PFSK-1 (cell line): ENCODE measurements at regions not wholly inside any gene's neighbourhood (a gene's known extent, or its start where the extent isn't known, plus 50 kb on each side); places are given as distances from the start of the nearest gene placed in this dataset.

Experiments
- FOXP2 ChIP-seq: optimal IDR thresholded peaks from 2 replicates; pipeline ENCODE3; 2011; ENCODE audit warnings: borderline replicate concordance, control low read depth, inconsistent platforms; ENCODE audit not compliant: insufficient read depth; ENCODE audit errors: extremely low read length, extremely low read depth
- POLR2AphosphoS5 ChIP-seq: IDR thresholded peaks from 2 replicates; pipeline ENCODE4 v1.6.1; 2012; ENCODE audit warnings: low read depth, mild to moderate bottlenecking, control low read depth, low read length, moderate library complexity
- SIN3A ChIP-seq: IDR thresholded peaks from 2 replicates; pipeline ENCODE4 v1.6.1; 2012; ENCODE audit warnings: mild to moderate bottlenecking, low read length, moderate library complexity, borderline replicate concordance; ENCODE audit not compliant: insufficient read depth
- TAF1 ChIP-seq: IDR thresholded peaks from 2 replicates; pipeline ENCODE4 v1.6.1; 2012; ENCODE audit warnings: low read length, control low read depth, borderline replicate concordance; ENCODE audit not compliant: insufficient read depth
- TF ChIP-seq, protein P1 (sequence below), 2 experiments: IDR thresholded peaks; 2 replicates each; pipeline versions ENCODE4 v1.6.1 to v1.8.0; 2011 to 2012; ENCODE audit warnings: low read depth in 2 of 2, low read length in 2 of 2, control low read depth in 1 of 2, inconsistent platforms in 1 of 2, mild to moderate bottlenecking in 1 of 2, moderate library complexity in 1 of 2; ENCODE audit not compliant: insufficient read depth in 1 of 2

DNA sequence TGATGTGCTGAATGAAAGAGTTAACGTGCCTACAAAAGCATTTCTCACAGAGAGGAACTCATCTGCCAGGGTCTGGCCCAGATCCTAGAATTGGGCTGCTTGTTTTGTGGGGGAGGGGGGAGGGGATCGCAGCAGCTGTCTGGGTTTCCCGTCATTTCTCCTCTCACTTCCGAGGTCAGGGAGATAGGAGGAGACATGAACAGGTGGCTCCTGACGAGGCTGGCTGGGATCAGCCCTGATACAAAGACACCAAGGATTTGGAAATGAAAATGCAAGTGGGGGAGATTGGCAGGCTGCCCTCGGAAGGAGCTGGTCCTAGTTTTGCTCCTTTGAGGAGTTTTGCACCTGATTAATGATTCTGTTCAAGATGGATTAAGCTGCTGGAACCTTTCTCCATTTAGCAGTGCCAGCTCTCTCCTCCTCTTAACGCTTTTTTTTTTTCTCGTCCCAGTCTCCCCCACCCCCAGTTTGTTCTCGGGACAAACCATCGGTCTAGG is 86.8 kb upstream of the KMT2C start:
- peak; percentile 34; the same call in 1 of the 2 replicates for TF ChIP-seq POLR2AphosphoS5
- TF ChIP-seq, protein P1, sequence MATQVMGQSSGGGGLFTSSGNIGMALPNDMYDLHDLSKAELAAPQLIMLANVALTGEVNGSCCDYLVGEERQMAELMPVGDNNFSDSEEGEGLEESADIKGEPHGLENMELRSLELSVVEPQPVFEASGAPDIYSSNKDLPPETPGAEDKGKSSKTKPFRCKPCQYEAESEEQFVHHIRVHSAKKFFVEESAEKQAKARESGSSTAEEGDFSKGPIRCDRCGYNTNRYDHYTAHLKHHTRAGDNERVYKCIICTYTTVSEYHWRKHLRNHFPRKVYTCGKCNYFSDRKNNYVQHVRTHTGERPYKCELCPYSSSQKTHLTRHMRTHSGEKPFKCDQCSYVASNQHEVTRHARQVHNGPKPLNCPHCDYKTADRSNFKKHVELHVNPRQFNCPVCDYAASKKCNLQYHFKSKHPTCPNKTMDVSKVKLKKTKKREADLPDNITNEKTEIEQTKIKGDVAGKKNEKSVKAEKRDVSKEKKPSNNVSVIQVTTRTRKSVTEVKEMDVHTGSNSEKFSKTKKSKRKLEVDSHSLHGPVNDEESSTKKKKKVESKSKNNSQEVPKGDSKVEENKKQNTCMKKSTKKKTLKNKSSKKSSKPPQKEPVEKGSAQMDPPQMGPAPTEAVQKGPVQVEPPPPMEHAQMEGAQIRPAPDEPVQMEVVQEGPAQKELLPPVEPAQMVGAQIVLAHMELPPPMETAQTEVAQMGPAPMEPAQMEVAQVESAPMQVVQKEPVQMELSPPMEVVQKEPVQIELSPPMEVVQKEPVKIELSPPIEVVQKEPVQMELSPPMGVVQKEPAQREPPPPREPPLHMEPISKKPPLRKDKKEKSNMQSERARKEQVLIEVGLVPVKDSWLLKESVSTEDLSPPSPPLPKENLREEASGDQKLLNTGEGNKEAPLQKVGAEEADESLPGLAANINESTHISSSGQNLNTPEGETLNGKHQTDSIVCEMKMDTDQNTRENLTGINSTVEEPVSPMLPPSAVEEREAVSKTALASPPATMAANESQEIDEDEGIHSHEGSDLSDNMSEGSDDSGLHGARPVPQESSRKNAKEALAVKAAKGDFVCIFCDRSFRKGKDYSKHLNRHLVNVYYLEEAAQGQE (IDR thresholded peaks at IDR 0.05; ENCODE audit: insufficient read depth in 1 of 2, low read depth in 2 of 2, low read length in 2 of 2) = no peak
- TF ChIP-seq FOXP2 = peak; percentile 81
- TF ChIP-seq TAF1 = no peak
- TF ChIP-seq SIN3A = 0 out of 2 replicates have a peak, but pooled peaks have one; percentile 23

DNA sequence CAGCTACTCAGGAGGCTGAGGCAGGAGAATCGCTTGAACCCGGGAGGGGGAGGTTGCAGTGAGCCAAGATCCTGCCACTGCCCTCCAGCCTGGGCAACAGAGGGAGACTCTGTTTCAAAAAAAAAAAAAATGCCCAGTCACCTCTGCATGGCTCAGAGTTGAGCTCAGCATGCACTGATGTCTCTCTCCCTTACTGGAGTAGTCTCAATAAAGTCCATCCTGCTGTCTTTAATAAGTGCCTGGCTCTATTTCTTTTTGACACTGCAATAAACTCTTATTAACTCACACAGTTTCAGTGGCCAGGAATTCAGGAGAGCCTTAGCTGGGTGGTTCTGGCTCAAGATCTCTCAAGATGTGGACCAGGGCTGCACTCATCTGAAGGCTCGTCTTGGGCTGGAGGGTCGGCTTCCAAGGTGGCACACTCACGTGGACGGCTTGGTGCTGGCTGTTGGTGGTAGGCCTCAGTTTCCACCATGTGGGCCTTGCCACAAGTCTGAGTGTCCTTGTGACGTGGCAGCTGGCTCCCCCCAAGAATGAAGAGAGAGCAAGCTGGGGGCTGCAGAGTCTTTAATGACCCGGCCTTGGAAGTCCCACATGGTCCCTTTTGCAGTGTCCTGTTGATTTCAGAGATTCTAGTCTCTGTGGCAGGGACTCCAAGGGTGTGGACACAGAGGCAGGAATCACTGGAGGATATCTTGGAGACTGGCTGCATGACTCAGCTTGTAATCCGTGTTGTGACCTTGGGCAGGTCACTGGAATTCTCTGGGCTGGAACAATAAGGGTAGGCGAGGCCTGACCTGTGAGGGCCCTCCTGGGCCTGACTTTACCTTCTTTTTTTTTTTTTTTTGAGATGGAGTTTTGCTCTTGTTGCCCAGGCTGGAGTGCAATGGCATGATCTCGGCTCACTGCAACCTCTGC is 85.9 kb upstream of the KMT2C start:
- TF ChIP-seq, protein P1 (IDR thresholded peaks at IDR 0.05; ENCODE audit: insufficient read depth in 1 of 2, low read depth in 2 of 2, low read length in 2 of 2) = no peak
- no peak for TF ChIP-seq SIN3A
- TF ChIP-seq FOXP2 = no peak
- no peak for TF ChIP-seq TAF1
- TF ChIP-seq POLR2AphosphoS5 = no peak

DNA sequence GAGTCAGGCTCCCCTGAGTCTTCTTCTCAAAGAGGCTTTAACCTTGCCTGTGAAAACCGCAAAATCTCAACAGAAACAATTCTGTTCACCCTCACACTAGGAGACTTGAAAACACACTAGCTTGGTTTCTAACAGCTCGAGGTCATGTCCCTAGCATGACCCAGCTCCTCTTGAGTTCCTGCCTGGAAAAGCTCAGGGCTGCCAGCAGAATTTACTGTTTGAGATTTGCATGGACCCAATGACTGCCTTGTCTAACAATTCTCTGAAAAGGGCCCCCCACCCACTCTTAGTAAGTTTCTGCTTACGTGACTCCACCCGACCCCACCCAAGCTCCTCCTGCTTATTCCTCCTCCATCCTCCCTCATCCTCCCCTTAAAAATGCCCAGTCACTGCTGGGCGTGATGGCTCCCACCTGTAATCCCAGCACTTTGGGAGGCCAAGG is 85.1 kb upstream of the KMT2C start:
- TF ChIP-seq, protein P1 (IDR thresholded peaks at IDR 0.05; ENCODE audit: insufficient read depth in 1 of 2, low read depth in 2 of 2, low read length in 2 of 2) = no peak
- TF ChIP-seq POLR2AphosphoS5 (no peak), FOXP2 (no peak), TAF1 (no peak), SIN3A (no peak)

DNA sequence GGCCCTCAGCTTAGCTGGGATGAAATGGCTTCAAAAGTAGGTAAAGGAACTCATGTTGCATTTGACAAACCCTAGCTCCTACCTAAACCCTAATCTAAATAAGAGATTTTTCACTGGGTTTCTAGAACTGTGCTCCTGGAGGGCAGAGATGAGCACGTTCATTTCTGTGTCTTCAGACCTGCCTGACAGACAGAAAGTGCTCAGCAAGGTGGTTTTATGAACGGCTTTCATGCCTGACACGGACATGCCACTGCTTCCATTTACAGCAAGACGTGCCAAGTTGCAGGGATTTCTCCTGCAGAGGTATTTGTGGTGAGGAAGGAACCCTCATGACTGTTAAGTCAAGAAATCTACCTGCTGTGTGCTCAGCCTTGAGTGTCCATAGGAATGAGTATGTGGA is 83.5 kb upstream of the KMT2C start:
- TF ChIP-seq FOXP2 (no peak), SIN3A (no peak), TAF1 (no peak)
- TF ChIP-seq, protein P1 (IDR thresholded peaks at IDR 0.05; ENCODE audit: insufficient read depth in 1 of 2, low read depth in 2 of 2, low read length in 2 of 2) = no peak
